C4-2B (cell line): ENCODE measurements at regions not wholly inside any gene's neighbourhood (a gene's known extent, or its start where the extent isn't known, plus 50 kb on each side); places are given as distances from the start of the nearest gene placed in this dataset.

Experiments
- ZFX ChIP-seq: fragments of 450-650 bp; IDR thresholded peaks from 2 replicates; pipeline ENCODE4 v1.6.1; 2017
- TF ChIP-seq, protein P1 (sequence below): fragments of 450-650 bp; conservative IDR thresholded peaks from 2 replicates; pipeline ENCODE4 v1.5.1; 2017; ENCODE audit warnings: mild to moderate bottlenecking

DNA sequence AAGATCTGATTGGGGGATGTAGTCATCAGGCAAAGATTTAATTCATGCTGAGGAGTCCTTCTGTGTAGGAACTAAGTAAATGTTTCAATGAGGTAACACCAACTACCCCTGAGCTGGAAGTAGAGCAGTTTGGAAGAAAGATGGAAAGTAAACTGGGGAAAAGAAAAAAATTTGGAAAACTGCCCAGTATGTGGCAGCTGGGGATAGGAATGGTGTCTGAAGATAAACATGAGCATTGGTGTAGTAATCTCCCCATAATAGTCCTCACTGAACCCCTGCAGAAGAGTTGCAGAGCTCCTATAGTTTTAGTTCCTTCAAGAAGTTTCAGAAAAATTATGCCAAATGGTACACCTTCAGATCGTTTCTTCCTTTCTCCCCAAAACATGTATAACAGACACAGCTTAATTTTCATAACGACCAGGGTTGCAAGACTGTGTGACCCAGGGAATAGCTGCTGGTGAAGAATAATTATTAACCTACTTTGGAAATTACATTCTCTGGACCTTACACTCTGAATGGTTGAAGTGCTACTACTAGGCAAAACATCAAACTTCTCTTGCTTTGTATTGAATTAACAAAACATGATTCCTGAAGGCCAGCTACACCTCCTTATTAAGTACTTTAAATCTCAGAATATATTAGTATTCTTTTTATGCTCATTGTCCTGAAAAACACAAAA, 446.4 kb upstream of the NRG3 start:
- TF ChIP-seq ZFX = no peak
- TF ChIP-seq, protein P1, sequence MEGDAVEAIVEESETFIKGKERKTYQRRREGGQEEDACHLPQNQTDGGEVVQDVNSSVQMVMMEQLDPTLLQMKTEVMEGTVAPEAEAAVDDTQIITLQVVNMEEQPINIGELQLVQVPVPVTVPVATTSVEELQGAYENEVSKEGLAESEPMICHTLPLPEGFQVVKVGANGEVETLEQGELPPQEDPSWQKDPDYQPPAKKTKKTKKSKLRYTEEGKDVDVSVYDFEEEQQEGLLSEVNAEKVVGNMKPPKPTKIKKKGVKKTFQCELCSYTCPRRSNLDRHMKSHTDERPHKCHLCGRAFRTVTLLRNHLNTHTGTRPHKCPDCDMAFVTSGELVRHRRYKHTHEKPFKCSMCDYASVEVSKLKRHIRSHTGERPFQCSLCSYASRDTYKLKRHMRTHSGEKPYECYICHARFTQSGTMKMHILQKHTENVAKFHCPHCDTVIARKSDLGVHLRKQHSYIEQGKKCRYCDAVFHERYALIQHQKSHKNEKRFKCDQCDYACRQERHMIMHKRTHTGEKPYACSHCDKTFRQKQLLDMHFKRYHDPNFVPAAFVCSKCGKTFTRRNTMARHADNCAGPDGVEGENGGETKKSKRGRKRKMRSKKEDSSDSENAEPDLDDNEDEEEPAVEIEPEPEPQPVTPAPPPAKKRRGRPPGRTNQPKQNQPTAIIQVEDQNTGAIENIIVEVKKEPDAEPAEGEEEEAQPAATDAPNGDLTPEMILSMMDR = no peak
